ENCODE measurements at regions not wholly inside any gene's neighbourhood (a gene's known extent, or its start where the extent isn't known, plus 50 kb on each side); places are given as distances from the start of the nearest gene placed in this dataset.

DNA sequence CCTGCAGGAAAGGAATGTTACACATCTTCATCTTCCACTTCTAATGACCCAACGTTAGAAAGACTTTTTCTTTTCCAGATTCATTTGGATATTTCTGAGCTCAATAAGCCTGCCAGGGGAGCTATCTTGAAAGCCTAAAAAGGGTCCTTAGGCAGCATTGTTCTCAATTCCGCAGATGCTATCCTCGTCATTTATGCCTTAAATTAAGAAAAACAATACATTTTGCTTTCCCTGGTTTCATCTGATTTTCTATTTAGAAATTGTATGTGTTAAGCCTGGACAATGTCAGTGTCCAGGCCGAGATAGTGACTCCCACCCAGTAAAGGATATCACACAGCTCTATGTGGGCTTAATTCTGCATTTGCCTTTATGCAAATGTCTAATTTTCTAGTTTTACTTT, 721.3 kb downstream of the DIAPH3 start:
- TF ChIP-seq CTCF (IDR thresholded peaks at IDR 0.05; ENCODE audit: low read depth, low read length, poor library complexity, severe bottlenecking) (no peak), EZH2phosphoT487 (IDR thresholded peaks at IDR 0.05; ENCODE audit: borderline replicate concordance, low read length) (no peak)

Data from DOHH2 (cell line).